H1 (cell line): ENCODE measurements at regions not wholly inside any gene's neighbourhood (a gene's known extent, or its start where the extent isn't known, plus 50 kb on each side); places are given as distances from the start of the nearest gene placed in this dataset.

Experiments used
- CTCF ChIA-PET: fragments of 300-600 bp; sonication (Branson Sonifier 250); formaldehyde crosslinking; loops from one replicate; lab custom pipeline; 2021; ENCODE audit not compliant: partially characterized antibody; lab: Charles Lee
- POLR2A ChIA-PET: fragments of 300-600 bp; sonication (Branson Sonifier 250); formaldehyde crosslinking; loops from one replicate; lab custom pipeline; 2021; ENCODE audit warnings: inconsistent platforms; ENCODE audit not compliant: partially characterized antibody; lab: Charles Lee
- DNase-seq, 2 experiments: peaks; one replicate each; pipeline versions ENCODE4 v3.0.0 to v3.0.0-alpha.2; 2010 to 2022; ENCODE audit warnings: low spot score in 2 of 2, low read depth in 1 of 2, mixed read lengths in 1 of 2
- FAIRE-seq: peaks from 2 replicates; lab custom pipeline; 2011; peaks lifted over from hg19 to GRCh38; lab: Jason Lieb, UNC
- H2AFZ ChIP-seq: 2 replicates; pipeline ENCODE4 v1.8.1; 2012; ENCODE audit warnings: low read length, inconsistent platforms
- H2AK5ac ChIP-seq: 2 replicates; pipeline ENCODE4 v1.6.1; 2013; ENCODE audit warnings: low read depth, low read length
- H2BK120ac ChIP-seq: replicated peaks from 2 replicates; pipeline ENCODE3; 2013; ENCODE audit warnings: low read depth, low read length, inconsistent platforms
- H2BK12ac ChIP-seq: 2 replicates; pipeline ENCODE4 v1.6.1; 2013; ENCODE audit warnings: low read depth, low read length
- H2BK15ac ChIP-seq: 2 replicates; pipeline ENCODE4 v1.6.1; 2013; ENCODE audit warnings: low read length
- H2BK20ac ChIP-seq: 2 replicates; pipeline ENCODE4 v1.6.1; 2013; ENCODE audit warnings: low read length
- H2BK5ac ChIP-seq: 2 replicates; pipeline ENCODE4 v1.6.1; 2013; ENCODE audit warnings: low read depth, low read length
- H3K14ac ChIP-seq: 2 replicates; pipeline ENCODE4 v1.6.1; 2013; ENCODE audit warnings: inconsistent platforms; ENCODE audit not compliant: insufficient read length
- H3K18ac ChIP-seq: 2 replicates; pipeline ENCODE4 v1.6.1; 2013; ENCODE audit warnings: low read length; ENCODE audit errors: extremely low read depth
- H3K23ac ChIP-seq: 2 replicates; pipeline ENCODE4 v1.6.1; 2013; ENCODE audit warnings: inconsistent platforms; ENCODE audit not compliant: insufficient read length
- H3K23me2 ChIP-seq: 2 replicates; pipeline ENCODE4 v1.6.1; 2013; ENCODE audit warnings: low read depth, low read length
- H3K27ac ChIP-seq: 2 replicates; pipeline ENCODE4 v1.6.1; 2011; ENCODE audit warnings: low read depth, low read length, inconsistent platforms
- H3K27me3 ChIP-seq, 4 experiments: replicated peaks in 1 of 4; 1 replicate in 1 of 4; 2 replicates in 3 of 4; pipeline versions ENCODE4 v1.6.1 to v1.8.1; 2011 to 2013; ENCODE audit warnings: low read length in 3 of 4, mild to moderate bottlenecking in 3 of 4, inconsistent platforms in 2 of 4, mixed read lengths in 2 of 4, moderate library complexity in 1 of 4; ENCODE audit not compliant: control insufficient read depth in 3 of 4, insufficient read depth in 3 of 4; ENCODE audit errors: extremely low read depth in 1 of 4
- H3K36me3 ChIP-seq, 4 experiments: 2 replicates each; pipeline versions ENCODE4 v1.6.1 to v1.8.1; 2011 to 2013; ENCODE audit warnings: mild to moderate bottlenecking in 4 of 4, low read length in 3 of 4, moderate library complexity in 2 of 4, control low read depth in 1 of 4, inconsistent platforms in 1 of 4; ENCODE audit not compliant: insufficient read depth in 4 of 4, control insufficient read depth in 2 of 4
- H3K4ac ChIP-seq: replicated peaks from 2 replicates; pipeline ENCODE3; 2013; ENCODE audit warnings: low read length, low read depth, mixed read lengths, inconsistent platforms; ENCODE audit not compliant: insufficient read length
- H3K4me1 ChIP-seq, 4 experiments: replicated peaks in 1 of 4; 1 replicate in 1 of 4; 2 replicates in 3 of 4; pipeline versions ENCODE4 v1.6.1 to v1.8.1; 2011 to 2013; ENCODE audit warnings: low read length in 3 of 4, inconsistent platforms in 2 of 4, mixed read lengths in 1 of 4; ENCODE audit not compliant: insufficient read depth in 4 of 4, control insufficient read depth in 3 of 4
- H3K4me2 ChIP-seq, 2 experiments: 2 replicates each; pipeline versions ENCODE4 v1.6.1 to v1.8.1; 2011 to 2013; ENCODE audit warnings: low read depth in 2 of 2, low read length in 2 of 2, control low read depth in 1 of 2, inconsistent platforms in 1 of 2, mild to moderate bottlenecking in 1 of 2; ENCODE audit not compliant: insufficient read depth in 1 of 2
- H3K4me3 ChIP-seq, 4 experiments: fragments of 200-600, 300-600 bp in 1 of 4; sonication (generic), shearing (Covaris generic), sonication (Bioruptor Twin) in 1 of 4; 2 replicates each; pipeline versions ENCODE4 v1.5.1 to v1.8.1; 2011 to 2016; ENCODE audit warnings: low read length in 4 of 4, low read depth in 3 of 4, control low read depth in 2 of 4, inconsistent platforms in 2 of 4, mild to moderate bottlenecking in 2 of 4, mixed read lengths in 1 of 4, moderate library complexity in 1 of 4; ENCODE audit not compliant: insufficient read depth in 2 of 4; ENCODE audit errors: extremely low read depth in 1 of 4
- H3K56ac ChIP-seq: replicated peaks from 2 replicates; pipeline ENCODE3; 2013; ENCODE audit warnings: low read depth, mild to moderate bottlenecking, mixed read lengths, low read length, inconsistent platforms; ENCODE audit not compliant: insufficient read length
- H3K79me1 ChIP-seq: 2 replicates; pipeline ENCODE4 v1.6.1; 2013; ENCODE audit warnings: low read depth, low read length, control low read depth
- H3K79me2 ChIP-seq, 2 experiments: 2 replicates each; pipeline versions ENCODE4 v1.6.1 to v1.8.1; 2012 to 2013; ENCODE audit warnings: low read length in 2 of 2, mild to moderate bottlenecking in 2 of 2, inconsistent platforms in 1 of 2; ENCODE audit not compliant: insufficient read depth in 2 of 2, control insufficient read depth in 1 of 2
- H3K9ac ChIP-seq, 4 experiments: replicated peaks in 1 of 4; 1 replicate in 1 of 4; 2 replicates in 3 of 4; pipeline versions ENCODE4 v1.6.1 to v1.8.1; 2011 to 2013; ENCODE audit warnings: low read depth in 3 of 4, low read length in 3 of 4, control low read depth in 2 of 4, mild to moderate bottlenecking in 2 of 4, moderate library complexity in 2 of 4, inconsistent platforms in 1 of 4; ENCODE audit errors: extremely low read depth in 1 of 4
- H3K9me3 ChIP-seq, 2 experiments: 2 replicates each; pipeline versions ENCODE4 v1.6.1 to v1.8.1; 2012 to 2013; ENCODE audit warnings: mild to moderate bottlenecking in 2 of 2, moderate library complexity in 2 of 2, control low read depth in 1 of 2, inconsistent platforms in 1 of 2, low read depth in 1 of 2, low read length in 1 of 2, mixed read lengths in 1 of 2; ENCODE audit not compliant: insufficient read depth in 2 of 2
- H4K20me1 ChIP-seq, 2 experiments: replicated peaks in 1 of 2; 2 replicates each; pipeline versions ENCODE3 to v1.8.1; 2011 to 2013; ENCODE audit warnings: inconsistent platforms in 2 of 2, low read length in 2 of 2, mild to moderate bottlenecking in 1 of 2; ENCODE audit not compliant: insufficient read depth in 2 of 2, control insufficient read depth in 1 of 2
- H4K5ac ChIP-seq: 2 replicates; pipeline ENCODE4 v1.6.1; 2013; ENCODE audit warnings: low read length, low read depth, mixed read lengths, inconsistent platforms; ENCODE audit not compliant: insufficient read length
- H4K8ac ChIP-seq: 2 replicates; pipeline ENCODE4 v1.8.0; 2013; ENCODE audit warnings: mild to moderate bottlenecking, moderate library complexity, low read length, inconsistent platforms; ENCODE audit not compliant: insufficient read depth; ENCODE audit errors: extremely low read depth
- H4K91ac ChIP-seq: replicated peaks from 2 replicates; pipeline ENCODE3; 2013; ENCODE audit warnings: low read length, mixed read lengths, inconsistent platforms; ENCODE audit not compliant: insufficient read length
- SIRT6 ChIP-seq: IDR thresholded peaks from one replicate; pipeline ENCODE4 v1.7.1; 2012; ENCODE audit warnings: low read length, inconsistent platforms
- TAF1 ChIP-seq: IDR thresholded peaks from 2 replicates; pipeline ENCODE4 v1.6.1; 2011; ENCODE audit warnings: mild to moderate bottlenecking, low read depth, low read length

GRCh38 chr20:22909436-22909835, 125.7 kb upstream of the SSTR4 start:
- H3K14ac ChIP-seq = no peak overlapping the region
- no peak overlapping the region for H3K4me2 ChIP-seq
- no peak overlapping the region for H2BK5ac ChIP-seq
- CTCF ChIA-PET = interaction anchor here (1.5 to 2.6 kb wide), 4 partner anchors 12 to 218 kb away, joined by 3 to 19 read pairs (median 8); no protein-coding TSS in a partner anchor
- no peaks in the 10 kb centered on the region for H3K9me3 ChIP-seq
- no peak overlapping the region for H3K4me3 ChIP-seq
- TF ChIP-seq SIRT6 = no peak
- no peak for TF ChIP-seq TAF1
- no peak overlapping the region for H4K91ac ChIP-seq
- no peak overlapping the region for H2BK120ac ChIP-seq
- H4K5ac ChIP-seq = no peak overlapping the region
- no peaks in the 10 kb centered on the region for H3K79me2 ChIP-seq
- POLR2A ChIA-PET = no interaction called here
- H3K79me1 ChIP-seq = no peaks in the 10 kb centered on the region
- no peak overlapping the region for H3K4ac ChIP-seq
- DNase-seq = no peak
- no peak overlapping the region for H3K56ac ChIP-seq
- H3K27me3 ChIP-seq = no peaks in the 10 kb centered on the region
- no peak overlapping the region for H2BK20ac ChIP-seq
- H3K4me1 ChIP-seq = no peaks in the 10 kb centered on the region
- no peak overlapping the region for H3K23ac ChIP-seq
- no peak overlapping the region for H3K27ac ChIP-seq
- no peak overlapping the region for H2BK12ac ChIP-seq
- FAIRE-seq = no peak
- H3K18ac ChIP-seq = no peak overlapping the region
- H2AFZ ChIP-seq = no peak overlapping the region
- H3K9ac ChIP-seq = no peak overlapping the region
- no peaks in the 10 kb centered on the region; the same call in 1 of the 2 replicates for H3K23me2 ChIP-seq
- H2AK5ac ChIP-seq = no peak overlapping the region; the same call in 1 of the 2 replicates
- H2BK15ac ChIP-seq = no peak overlapping the region
- H3K36me3 ChIP-seq = no peaks in the 10 kb centered on the region
- H4K8ac ChIP-seq = no peak overlapping the region
- H4K20me1 ChIP-seq = no peaks in the 10 kb centered on the region
